ENCODE measurements at regions not wholly inside any gene's neighbourhood (a gene's known extent, or its start where the extent isn't known, plus 50 kb on each side); places are given as distances from the start of the nearest gene placed in this dataset.

DNA sequence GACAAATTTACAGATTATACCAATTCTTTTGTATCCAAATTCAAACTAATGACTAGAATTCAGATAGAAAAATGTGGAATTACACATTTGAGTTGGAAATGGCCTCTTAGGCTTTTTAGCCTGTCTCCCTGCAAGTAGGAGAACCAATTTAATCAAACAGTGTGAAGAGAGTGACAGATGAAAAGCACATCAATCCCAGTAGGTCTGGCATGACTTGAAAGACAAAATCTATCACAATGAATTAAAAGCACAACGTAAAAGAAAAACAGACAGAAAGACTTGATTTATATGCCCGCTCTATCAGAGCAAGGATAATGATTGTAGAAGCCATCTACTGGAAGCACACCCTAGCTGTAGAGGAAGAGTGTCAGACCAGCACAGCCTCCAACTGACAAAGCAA is 1084.4 kb upstream of the SPRY2 start:
- H3K27ac Mint-ChIP-seq: no peak overlapping the region
- no peak overlapping the region for H3K4me3 Mint-ChIP-seq
- peaks cover 6 to 46% (median 23%) of the 10 kb centered on the region in 6 donors for H3K9me3 Mint-ChIP-seq
- peaks cover 0 to 3% (median 0%) of the 10 kb centered on the region in 3 donors for H3K27me3 Mint-ChIP-seq (ENCODE audit: low read depth in 3 of 3)
- DNase-seq: no peak
- no peaks in the 10 kb centered on the region for H3K36me3 Mint-ChIP-seq
- H3K4me1 Mint-ChIP-seq: no peaks in the 10 kb centered on the region

DNA sequence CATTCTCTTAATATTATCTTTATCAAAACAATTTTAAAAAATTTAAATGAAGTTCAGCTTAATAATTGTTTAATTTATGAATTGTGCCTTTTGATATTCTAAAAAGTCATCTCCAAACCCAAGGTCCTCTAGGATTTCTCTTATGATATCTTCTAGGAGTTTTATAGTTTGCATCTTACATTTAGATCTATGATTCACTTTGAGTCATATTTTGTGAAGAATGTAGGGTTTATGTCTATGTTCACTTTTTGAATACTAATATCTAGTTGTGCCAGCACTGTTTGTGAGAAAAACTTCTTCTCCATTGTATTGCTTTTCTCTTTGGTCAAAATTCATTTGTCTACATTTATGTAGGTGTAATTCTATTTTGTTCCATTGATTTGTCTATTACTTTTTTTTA is 1068.4 kb upstream of the SPRY2 start:
- no peak for DNase-seq
- Mint-ChIP-seq H3K27me3 (ENCODE audit: low read depth in 3 of 3) (no peaks in the 10 kb centered on the region), H3K4me1 (no peaks in the 10 kb centered on the region), H3K36me3 (no peaks in the 10 kb centered on the region), H3K4me3 (no peak overlapping the region), H3K27ac (no peak overlapping the region), H3K9me3 (peaks cover 7 to 32% (median 15%) of the 10 kb centered on the region in 6 donors)

DNA sequence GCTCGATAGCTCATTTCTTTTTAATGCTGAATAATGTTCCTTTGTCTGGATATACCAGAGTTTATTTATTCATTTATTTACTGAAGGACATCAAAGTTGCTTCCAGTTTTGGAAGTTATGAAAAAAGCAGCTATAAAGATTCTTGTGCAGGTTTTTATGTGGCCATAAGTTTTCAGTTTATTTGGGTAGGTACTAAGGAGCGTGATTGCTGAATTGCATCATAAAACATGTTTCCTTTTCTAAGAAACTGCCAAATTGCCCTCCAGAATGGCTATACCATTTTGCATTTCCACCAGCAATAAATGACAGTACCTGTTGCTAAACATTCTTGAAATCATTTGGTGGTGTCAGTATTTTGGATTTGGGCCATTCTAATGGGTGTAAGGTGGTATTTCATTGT is 1067.7 kb upstream of the SPRY2 start:
- H3K27me3 Mint-ChIP-seq (ENCODE audit: low read depth in 3 of 3): no peaks in the 10 kb centered on the region
- H3K27ac Mint-ChIP-seq: no peak overlapping the region
- no peaks in the 10 kb centered on the region for H3K4me1 Mint-ChIP-seq
- H3K9me3 Mint-ChIP-seq: peaks cover 10 to 32% (median 14%) of the 10 kb centered on the region in 6 donors
- DNase-seq: no peak
- no peak overlapping the region for H3K4me3 Mint-ChIP-seq
- H3K36me3 Mint-ChIP-seq: no peaks in the 10 kb centered on the region

DNA sequence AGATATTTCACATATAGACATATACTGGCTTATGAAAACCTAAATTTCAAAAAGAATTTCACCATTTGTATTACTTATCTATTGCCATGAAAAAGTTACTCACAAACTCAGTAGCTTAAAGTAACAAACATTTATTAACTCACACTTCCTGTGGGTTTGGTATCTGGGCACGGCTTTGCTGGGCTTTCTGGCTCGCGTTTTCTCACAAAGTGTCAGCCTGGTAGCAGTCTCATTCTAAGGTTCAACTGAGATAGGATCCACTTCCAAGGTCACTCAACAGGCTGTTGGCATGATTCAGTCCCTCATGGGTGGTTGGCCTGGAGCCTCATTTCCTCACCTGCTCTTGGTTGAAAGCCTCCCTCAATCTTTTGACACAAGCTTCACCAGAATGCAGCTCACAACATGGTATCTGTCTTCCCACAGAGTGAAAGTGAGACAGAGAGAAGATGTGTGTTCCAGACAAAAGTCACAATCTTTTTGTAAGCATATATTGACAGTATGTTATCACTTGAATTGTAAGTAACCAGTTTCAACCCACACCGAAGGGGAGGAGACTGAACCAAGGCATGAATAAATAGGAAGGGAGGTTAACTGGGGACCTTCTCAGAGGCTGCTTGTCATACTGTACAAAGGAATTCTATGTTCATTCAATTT is 1065.8 kb upstream of the SPRY2 start:
- no peaks in the 10 kb centered on the region for H3K36me3 Mint-ChIP-seq
- peaks cover 10 to 40% (median 17%) of the 10 kb centered on the region in 6 donors for H3K9me3 Mint-ChIP-seq

DNA sequence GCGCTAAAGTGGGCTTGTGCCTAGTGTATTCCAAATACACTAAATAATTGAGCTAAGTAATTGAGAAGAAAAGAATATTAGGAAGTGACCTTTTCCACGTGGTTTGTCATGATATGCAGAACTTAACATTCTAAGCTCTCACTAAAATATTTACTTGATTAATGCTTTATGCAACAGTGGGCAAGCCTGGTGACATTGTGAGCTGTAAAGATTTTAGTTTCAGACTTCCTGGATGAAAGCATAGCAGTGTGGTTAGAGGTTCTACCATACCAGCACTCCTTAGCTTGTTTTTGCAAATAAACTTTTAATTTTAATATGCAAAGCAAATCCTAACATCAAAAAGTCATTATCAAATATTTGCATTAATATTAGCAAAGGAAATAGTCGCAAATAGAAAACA is 1065.1 kb upstream of the SPRY2 start:
- Mint-ChIP-seq H3K36me3 (no peaks in the 10 kb centered on the region), H3K4me1 (no peaks in the 10 kb centered on the region), H3K9me3 (peaks cover 9 to 35% (median 14%) of the 10 kb centered on the region in 6 donors), H3K4me3 (no peak overlapping the region), H3K27ac (no peak overlapping the region), H3K27me3 (ENCODE audit: low read depth in 3 of 3) (no peaks in the 10 kb centered on the region)
- DNase-seq: no peak

More for the DNA sequence above, 1065.8 kb upstream of the SPRY2 start:
- H3K27me3 Mint-ChIP-seq (ENCODE audit: low read depth in 3 of 3): no peaks in the 10 kb centered on the region
- DNase-seq: no peak
- no peak overlapping the region for H3K27ac Mint-ChIP-seq
- H3K4me1 Mint-ChIP-seq: no peaks in the 10 kb centered on the region
- H3K4me3 Mint-ChIP-seq: no peak overlapping the region

DNA sequence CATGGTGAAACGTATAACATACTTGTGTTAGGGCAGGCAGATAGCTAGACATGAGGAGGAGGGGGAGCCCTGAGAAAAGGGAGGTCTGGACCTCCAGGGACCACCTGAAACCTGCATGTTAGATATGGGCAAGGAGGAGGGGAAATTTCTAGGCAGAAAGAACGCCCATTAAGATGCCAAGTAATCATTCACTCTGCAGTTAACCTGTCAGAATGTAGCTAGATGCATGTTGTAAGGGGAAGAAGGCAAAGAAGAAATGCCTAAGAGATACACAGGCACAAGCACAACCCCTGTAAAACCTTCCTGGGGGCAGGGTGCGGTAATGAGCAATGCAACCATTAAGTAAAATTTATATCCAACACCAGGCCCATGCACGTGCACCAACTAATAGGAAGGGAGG is 1055.3 kb upstream of the SPRY2 start:
- no peaks in the 10 kb centered on the region for H3K4me1 Mint-ChIP-seq
- H3K4me3 Mint-ChIP-seq: no peak overlapping the region
- no peak for DNase-seq
- H3K27me3 Mint-ChIP-seq (ENCODE audit: low read depth in 3 of 3): peaks cover 0 to 2% (median 1%) of the 10 kb centered on the region in 3 donors
- peaks cover 0 to 4% (median 0%) of the 10 kb centered on the region in 3 donors for H3K36me3 Mint-ChIP-seq
- peaks cover 5 to 35% (median 22%) of the 10 kb centered on the region in 6 donors for H3K9me3 Mint-ChIP-seq
- no peak overlapping the region for H3K27ac Mint-ChIP-seq

DNA sequence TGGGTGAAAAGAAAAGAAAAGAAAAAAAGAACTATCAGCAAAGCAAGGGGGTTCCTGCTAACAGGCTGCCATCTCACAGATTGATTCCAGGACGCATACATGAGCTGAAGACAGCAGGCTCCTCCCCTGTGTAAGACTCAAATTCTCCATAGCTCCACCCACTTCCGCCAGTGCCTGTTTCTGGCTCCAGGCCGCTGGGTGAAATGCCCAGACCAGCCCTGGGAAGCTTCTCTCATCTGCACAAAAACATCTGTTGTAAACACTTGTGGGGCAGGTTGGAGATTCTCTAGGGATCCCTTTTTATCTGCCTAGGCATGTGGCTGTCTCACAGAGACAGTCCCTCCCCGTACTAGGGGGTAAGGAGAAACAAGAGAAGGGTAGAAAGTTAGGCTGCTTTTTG is 1054.4 kb upstream of the SPRY2 start:
- H3K36me3 Mint-ChIP-seq: peaks cover 0 to 4% (median 0%) of the 10 kb centered on the region in 3 donors
- H3K4me1 Mint-ChIP-seq: no peaks in the 10 kb centered on the region
- no peak overlapping the region for H3K4me3 Mint-ChIP-seq
- no peak for DNase-seq
- H3K9me3 Mint-ChIP-seq: peaks cover 5 to 38% (median 23%) of the 10 kb centered on the region in 6 donors
- H3K27me3 Mint-ChIP-seq (ENCODE audit: low read depth in 3 of 3): peaks cover 0 to 2% (median 1%) of the 10 kb centered on the region in 3 donors
- H3K27ac Mint-ChIP-seq: no peak overlapping the region

DNA sequence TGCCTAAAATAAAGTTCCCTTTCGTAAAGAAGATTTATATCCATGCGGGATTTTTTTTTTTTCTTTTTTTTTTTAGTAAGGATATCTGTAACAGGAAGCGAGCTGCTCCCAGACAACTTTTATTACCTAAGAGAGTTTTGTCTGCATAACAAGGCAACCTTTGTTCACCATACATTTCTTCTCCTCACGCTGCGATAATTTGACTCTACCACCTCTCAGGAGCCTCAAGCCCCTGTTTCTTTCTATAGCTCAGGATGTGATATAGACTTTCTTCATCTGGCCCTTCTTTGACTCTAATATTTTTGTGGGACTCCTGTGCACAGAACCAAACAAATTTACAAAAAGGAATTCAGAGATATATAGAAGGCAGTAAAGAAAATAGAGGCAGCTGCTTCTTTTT is 1053.7 kb upstream of the SPRY2 start:
- H3K4me3 Mint-ChIP-seq: no peak overlapping the region
- DNase-seq: no peak
- peaks cover 7 to 44% (median 26%) of the 10 kb centered on the region in 6 donors for H3K9me3 Mint-ChIP-seq
- peaks cover 0 to 2% (median 1%) of the 10 kb centered on the region in 3 donors for H3K27me3 Mint-ChIP-seq (ENCODE audit: low read depth in 3 of 3)
- peaks cover 0 to 4% (median 0%) of the 10 kb centered on the region in 3 donors for H3K36me3 Mint-ChIP-seq
- no peak overlapping the region for H3K27ac Mint-ChIP-seq
- H3K4me1 Mint-ChIP-seq: no peaks in the 10 kb centered on the region

DNA sequence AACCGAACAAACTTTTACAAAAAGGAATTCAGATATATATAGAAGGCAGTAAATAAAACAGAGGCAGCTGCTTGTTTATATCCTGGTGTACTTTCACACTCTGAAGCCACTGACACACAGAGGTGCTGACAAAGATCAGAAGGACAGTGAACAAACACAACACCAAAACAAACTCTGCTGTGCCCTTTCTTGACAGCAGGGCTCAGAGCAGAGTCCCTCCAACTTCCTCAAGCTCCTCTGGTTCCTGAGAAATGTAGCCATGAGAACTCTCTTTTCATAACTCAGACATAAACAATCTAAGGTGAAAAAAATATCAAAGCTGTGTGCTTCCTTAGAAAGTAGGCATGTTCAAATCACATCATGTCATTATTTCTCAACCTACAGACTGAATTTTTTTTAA is 1052.8 kb upstream of the SPRY2 start:
- no peak for DNase-seq
- Mint-ChIP-seq H3K4me3 (no peak overlapping the region), H3K9me3 (peaks cover 9 to 46% (median 28%) of the 10 kb centered on the region in 6 donors), H3K27ac (no peak overlapping the region), H3K27me3 (ENCODE audit: low read depth in 3 of 3) (peaks cover 0 to 1% (median 0%) of the 10 kb centered on the region in 3 donors), H3K4me1 (no peaks in the 10 kb centered on the region), H3K36me3 (peaks cover 0 to 4% (median 0%) of the 10 kb centered on the region in 3 donors)

DNA sequence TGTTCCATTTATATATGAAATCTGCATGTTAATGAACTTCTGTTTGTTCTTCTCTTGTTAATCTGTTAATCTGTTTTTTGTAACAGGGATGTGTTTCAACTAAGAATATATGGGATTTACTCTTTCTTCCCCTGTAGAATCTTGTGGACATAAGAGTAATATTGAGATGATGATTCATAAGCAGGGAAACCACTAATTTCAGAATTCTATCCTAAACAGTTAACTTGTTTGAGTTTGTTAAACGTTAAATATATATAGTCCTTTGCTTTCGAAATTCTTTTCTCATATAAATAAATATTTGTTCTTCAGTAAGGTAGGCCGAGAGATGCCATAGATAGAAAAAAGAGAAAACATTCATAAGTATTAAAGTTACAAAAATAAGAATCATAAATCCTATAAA is 1052.2 kb upstream of the SPRY2 start:
- no peak for DNase-seq
- Mint-ChIP-seq H3K9me3 (peaks cover 8 to 52% (median 29%) of the 10 kb centered on the region in 6 donors), H3K27me3 (ENCODE audit: low read depth in 3 of 3) (peaks cover 0 to 1% (median 0%) of the 10 kb centered on the region in 3 donors), H3K36me3 (peaks cover 0 to 4% (median 0%) of the 10 kb centered on the region in 3 donors), H3K27ac (no peak overlapping the region), H3K4me1 (no peaks in the 10 kb centered on the region), H3K4me3 (no peak overlapping the region)

DNA sequence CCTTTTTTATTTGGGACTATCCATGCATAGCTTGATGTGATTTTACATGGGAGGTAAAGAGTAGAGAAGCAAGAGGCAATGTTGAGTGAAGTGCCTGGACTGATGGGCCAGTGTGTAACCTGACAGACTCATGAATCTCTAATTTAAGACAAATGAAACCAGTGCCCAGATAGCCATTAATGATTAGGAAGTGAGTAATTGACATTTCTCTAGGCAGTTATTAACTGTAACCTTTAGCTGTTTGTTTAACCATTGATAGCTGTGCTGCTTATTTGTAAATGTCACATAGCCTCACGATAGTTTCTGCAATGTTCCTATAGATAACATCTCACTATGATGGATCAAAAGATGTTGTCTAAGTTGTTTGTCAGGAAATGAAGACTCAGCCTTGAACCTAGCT is 1047.5 kb upstream of the SPRY2 start:
- peaks cover 0 to 4% (median 1%) of the 10 kb centered on the region in 3 donors for H3K27me3 Mint-ChIP-seq (ENCODE audit: low read depth in 3 of 3)
- no peak for DNase-seq
- H3K27ac Mint-ChIP-seq: no peak overlapping the region
- H3K36me3 Mint-ChIP-seq: no peaks in the 10 kb centered on the region
- no peak overlapping the region for H3K4me3 Mint-ChIP-seq
- peaks cover 13 to 61% (median 32%) of the 10 kb centered on the region in 6 donors for H3K9me3 Mint-ChIP-seq
- no peaks in the 10 kb centered on the region for H3K4me1 Mint-ChIP-seq

DNA sequence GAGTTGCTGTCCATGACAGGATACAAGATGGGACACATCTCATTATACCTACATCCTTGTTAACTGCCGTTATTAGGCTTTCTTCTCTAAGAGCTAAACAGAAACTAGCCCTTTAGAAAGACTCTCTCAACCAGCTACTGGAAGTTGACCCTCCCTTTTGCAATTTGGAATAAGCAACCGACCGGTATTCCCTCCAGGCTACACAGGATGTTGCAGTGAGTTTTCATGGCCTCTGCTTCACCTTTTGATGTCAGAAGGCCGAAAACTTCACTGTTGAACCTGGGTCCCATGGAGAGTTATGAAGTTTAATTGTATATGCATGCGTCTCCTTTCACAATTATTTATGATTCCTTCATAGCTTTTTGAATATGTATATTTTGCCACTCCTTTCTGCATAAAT is 1042.5 kb upstream of the SPRY2 start:
- no peaks in the 10 kb centered on the region for H3K4me1 Mint-ChIP-seq
- H3K4me3 Mint-ChIP-seq: no peak overlapping the region
- H3K36me3 Mint-ChIP-seq: no peaks in the 10 kb centered on the region
- no peak for DNase-seq
- H3K27ac Mint-ChIP-seq: no peak overlapping the region
- peaks cover 7 to 38% (median 19%) of the 10 kb centered on the region in 6 donors for H3K9me3 Mint-ChIP-seq
- peaks cover 0 to 4% (median 2%) of the 10 kb centered on the region in 3 donors for H3K27me3 Mint-ChIP-seq (ENCODE audit: low read depth in 3 of 3)

DNA sequence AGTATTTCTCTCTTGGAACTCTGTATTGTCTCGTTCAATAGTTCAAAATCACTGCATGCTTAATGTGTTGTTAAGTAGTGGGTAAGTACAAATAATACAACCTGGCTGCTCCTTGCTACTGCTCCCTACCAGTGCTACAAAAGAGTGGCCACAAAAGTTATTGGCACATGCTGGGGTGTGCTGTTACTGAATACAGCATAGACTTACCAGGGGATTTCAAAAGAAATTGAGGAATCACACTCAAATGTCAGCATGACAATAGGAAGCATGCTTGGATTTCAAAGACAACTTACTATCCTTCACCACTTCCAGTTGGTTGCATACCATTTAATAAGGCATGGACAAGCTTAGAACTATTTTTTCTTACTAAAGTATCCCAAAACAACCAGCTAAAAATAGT is 1041.3 kb upstream of the SPRY2 start:
- Mint-ChIP-seq H3K4me1 (no peaks in the 10 kb centered on the region), H3K36me3 (no peaks in the 10 kb centered on the region), H3K4me3 (no peak overlapping the region), H3K27ac (no peak overlapping the region), H3K27me3 (ENCODE audit: low read depth in 3 of 3) (peaks cover 0 to 4% (median 2%) of the 10 kb centered on the region in 3 donors), H3K9me3 (peaks cover 5 to 38% (median 16%) of the 10 kb centered on the region in 6 donors)
- no peak for DNase-seq

DNA sequence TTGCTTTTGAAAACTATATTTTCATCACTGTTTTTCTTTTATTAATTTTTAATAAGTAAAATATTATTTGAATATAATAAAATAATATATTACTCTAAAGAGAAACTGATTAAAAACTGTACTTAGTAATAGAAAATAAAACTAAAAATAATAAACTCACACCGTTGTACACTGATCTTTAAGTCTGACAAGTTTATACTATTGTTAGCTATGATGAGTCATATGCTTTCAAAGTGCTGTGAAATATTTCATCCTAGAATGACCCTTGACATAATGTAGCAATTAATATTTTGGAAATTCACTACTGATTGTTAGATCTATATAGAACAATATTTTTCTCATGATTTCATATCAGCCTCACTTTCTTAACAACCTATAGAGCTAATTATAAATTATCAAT is 1040.6 kb upstream of the SPRY2 start:
- peaks cover 8 to 36% (median 15%) of the 10 kb centered on the region in 6 donors for H3K9me3 Mint-ChIP-seq
- no peaks in the 10 kb centered on the region for H3K36me3 Mint-ChIP-seq
- H3K27me3 Mint-ChIP-seq (ENCODE audit: low read depth in 3 of 3): peaks cover 0 to 2% (median 1%) of the 10 kb centered on the region in 3 donors

DNA sequence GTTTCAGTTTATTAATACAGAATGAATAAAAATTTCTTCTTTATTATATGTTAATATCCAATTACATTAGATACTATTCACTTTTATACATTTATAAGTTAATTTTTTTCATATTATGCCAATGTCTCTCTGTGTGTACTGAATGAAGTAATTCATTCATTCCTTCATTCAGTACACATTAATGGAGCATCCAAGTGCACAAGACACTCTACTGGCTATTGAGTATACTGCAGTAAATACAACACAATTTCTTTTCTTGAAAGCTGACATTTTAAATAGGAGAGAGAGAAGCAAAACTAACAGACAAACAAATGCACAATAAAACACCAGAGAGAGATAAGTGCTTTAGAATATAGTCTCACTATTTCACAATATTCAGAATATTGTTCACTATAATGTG is 1038.3 kb upstream of the SPRY2 start:
- H3K27ac Mint-ChIP-seq: no peak overlapping the region
- peaks cover 6 to 28% (median 10%) of the 10 kb centered on the region in 6 donors for H3K9me3 Mint-ChIP-seq
- no peaks in the 10 kb centered on the region for H3K4me1 Mint-ChIP-seq
- no peak for DNase-seq
- no peaks in the 10 kb centered on the region for H3K36me3 Mint-ChIP-seq
- H3K4me3 Mint-ChIP-seq: no peak overlapping the region
- peaks cover 0 to 2% (median 0%) of the 10 kb centered on the region in 3 donors for H3K27me3 Mint-ChIP-seq (ENCODE audit: low read depth in 3 of 3)

More for the DNA sequence above, 1040.6 kb upstream of the SPRY2 start:
- H3K4me1 Mint-ChIP-seq: no peaks in the 10 kb centered on the region
- no peak for DNase-seq
- H3K4me3 Mint-ChIP-seq: no peak overlapping the region
- no peak overlapping the region for H3K27ac Mint-ChIP-seq

Data from immature natural killer cell (primary cell).